ENCODE measurements at regions not wholly inside any gene's neighbourhood (a gene's known extent, or its start where the extent isn't known, plus 50 kb on each side); places are given as distances from the start of the nearest gene placed in this dataset.

GRCh38 chr22:49432897-49433443, 394.7 kb downstream of the BRD1 start:
- TF ChIP-seq POLR2AphosphoS5 (IDR thresholded peaks at IDR 0.05; ENCODE audit: borderline replicate concordance, low read depth, low read length) (no peak), EZH2 (IDR thresholded peaks at IDR 0.05) (no peak)
